Astrocyte of the cerebellum (primary cell): ENCODE measurements at regions not wholly inside any gene's neighbourhood (a gene's known extent, or its start where the extent isn't known, plus 50 kb on each side); places are given as distances from the start of the nearest gene placed in this dataset.

ENCODE experiments used
- DNase-seq: peaks from one replicate; pipeline ENCODE4 v3.0.0-alpha.2; 2011; ENCODE audit warnings: low read depth
- H3K4me3 ChIP-seq: 2 replicates; pipeline ENCODE4 v1.5.1; 2011; ENCODE audit warnings: mild to moderate bottlenecking, low read depth, low read length, moderate library complexity
- CTCF ChIP-seq: IDR thresholded peaks from 2 replicates; pipeline ENCODE4 v1.5.1; 2012; ENCODE audit warnings: low read length, low read depth, moderate library complexity, mild to moderate bottlenecking; ENCODE audit errors: missing control alignments
- in situ Hi-C: cut with HindIII; loops from 2 replicates; pipeline ENCODE4 v1.10.0; 2017; ENCODE audit warnings: low sequenced_read_pairs

- peak; percentile 30 for TF ChIP-seq CTCF
- no peak overlapping the region for H3K4me3 ChIP-seq
- peak; percentile 11 for DNase-seq
- in situ Hi-C loops = no loop called here
Measured at GRCh38 chr1:79353224-79353623, 346.7 kb upstream of the ADGRL4 start.

GRCh38 chr1:79326875-79327274 is 320.3 kb upstream of the ADGRL4 start:
- DNase-seq = no peak
- no peak for TF ChIP-seq CTCF
- no peak overlapping the region for H3K4me3 ChIP-seq
- in situ Hi-C loops = no loop called here

GRCh38 chr1:79325705-79326104 is 319.2 kb upstream of the ADGRL4 start:
- DNase-seq = no peak
- in situ Hi-C loops = no loop called here
- H3K4me3 ChIP-seq = no peak overlapping the region
- TF ChIP-seq CTCF = no peak

GRCh38 chr1:79325126-79325525 is 318.6 kb upstream of the ADGRL4 start:
- no peak overlapping the region for H3K4me3 ChIP-seq
- no peak for TF ChIP-seq CTCF
- in situ Hi-C loops = no loop called here
- no peak for DNase-seq

- TF ChIP-seq CTCF = no peak
- DNase-seq = peak; percentile 95
- H3K4me3 ChIP-seq = no peak overlapping the region
- in situ Hi-C loops = no loop called here
Measured at GRCh38 chr1:79323239-79324025, 316.9 kb upstream of the ADGRL4 start.

GRCh38 chr1:79322511-79323027 is 316.0 kb upstream of the ADGRL4 start:
- H3K4me3 ChIP-seq = no peak overlapping the region
- DNase-seq = no peak
- in situ Hi-C loops = no loop called here
- peak; percentile 6 for TF ChIP-seq CTCF
